ENCODE measurements at regions not wholly inside any gene's neighbourhood (a gene's known extent, or its start where the extent isn't known, plus 50 kb on each side); places are given as distances from the start of the nearest gene placed in this dataset.

DNA sequence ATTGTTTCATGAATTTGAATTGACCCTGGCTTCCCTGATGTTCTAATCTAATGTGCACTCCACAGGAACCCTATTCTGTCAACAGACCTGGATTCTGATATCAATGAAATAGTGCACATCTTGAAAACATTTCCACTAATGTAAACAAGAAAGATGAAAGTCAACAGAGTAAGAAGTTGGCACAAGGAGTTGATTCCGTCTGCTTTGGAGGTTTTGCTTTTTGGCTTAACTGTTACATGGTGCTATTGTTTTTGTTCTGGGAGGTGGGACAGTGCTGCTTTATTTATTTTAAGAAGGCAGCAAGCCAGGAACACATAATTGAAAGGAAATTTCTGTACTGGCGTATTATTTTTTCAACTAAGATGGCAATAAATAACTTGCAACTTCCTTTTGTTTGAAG is 73.3 kb downstream of the LEPR start:
- TF ChIP-seq, protein P1, sequence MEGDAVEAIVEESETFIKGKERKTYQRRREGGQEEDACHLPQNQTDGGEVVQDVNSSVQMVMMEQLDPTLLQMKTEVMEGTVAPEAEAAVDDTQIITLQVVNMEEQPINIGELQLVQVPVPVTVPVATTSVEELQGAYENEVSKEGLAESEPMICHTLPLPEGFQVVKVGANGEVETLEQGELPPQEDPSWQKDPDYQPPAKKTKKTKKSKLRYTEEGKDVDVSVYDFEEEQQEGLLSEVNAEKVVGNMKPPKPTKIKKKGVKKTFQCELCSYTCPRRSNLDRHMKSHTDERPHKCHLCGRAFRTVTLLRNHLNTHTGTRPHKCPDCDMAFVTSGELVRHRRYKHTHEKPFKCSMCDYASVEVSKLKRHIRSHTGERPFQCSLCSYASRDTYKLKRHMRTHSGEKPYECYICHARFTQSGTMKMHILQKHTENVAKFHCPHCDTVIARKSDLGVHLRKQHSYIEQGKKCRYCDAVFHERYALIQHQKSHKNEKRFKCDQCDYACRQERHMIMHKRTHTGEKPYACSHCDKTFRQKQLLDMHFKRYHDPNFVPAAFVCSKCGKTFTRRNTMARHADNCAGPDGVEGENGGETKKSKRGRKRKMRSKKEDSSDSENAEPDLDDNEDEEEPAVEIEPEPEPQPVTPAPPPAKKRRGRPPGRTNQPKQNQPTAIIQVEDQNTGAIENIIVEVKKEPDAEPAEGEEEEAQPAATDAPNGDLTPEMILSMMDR (IDR thresholded peaks at IDR 0.05), result no peak
- TF ChIP-seq EP300 (IDR thresholded peaks at IDR 0.05), result no peak
- no peak for TF ChIP-seq POLR2AphosphoS5 (IDR thresholded peaks at IDR 0.05)

All from sigmoid colon (tissue), 4 donors.